C4-2B (cell line): ENCODE measurements at regions not wholly inside any gene's neighbourhood (a gene's known extent, or its start where the extent isn't known, plus 50 kb on each side); places are given as distances from the start of the nearest gene placed in this dataset.
"Not testable (repeated sequence)": the region's sequence is repeated elsewhere in the genome, so short reads cannot be mapped to it uniquely, and the experiment has no call there.

Experiments
- H3K27ac ChIP-seq: fragments of 450-650 bp; 2 replicates; pipeline ENCODE4 v1.5.1; 2017
- ZFX ChIP-seq: fragments of 450-650 bp; IDR thresholded peaks from 2 replicates; pipeline ENCODE4 v1.6.1; 2017
- TF ChIP-seq, protein P1 (sequence below): fragments of 450-650 bp; conservative IDR thresholded peaks from 2 replicates; pipeline ENCODE4 v1.5.1; 2017; ENCODE audit warnings: mild to moderate bottlenecking

DNA sequence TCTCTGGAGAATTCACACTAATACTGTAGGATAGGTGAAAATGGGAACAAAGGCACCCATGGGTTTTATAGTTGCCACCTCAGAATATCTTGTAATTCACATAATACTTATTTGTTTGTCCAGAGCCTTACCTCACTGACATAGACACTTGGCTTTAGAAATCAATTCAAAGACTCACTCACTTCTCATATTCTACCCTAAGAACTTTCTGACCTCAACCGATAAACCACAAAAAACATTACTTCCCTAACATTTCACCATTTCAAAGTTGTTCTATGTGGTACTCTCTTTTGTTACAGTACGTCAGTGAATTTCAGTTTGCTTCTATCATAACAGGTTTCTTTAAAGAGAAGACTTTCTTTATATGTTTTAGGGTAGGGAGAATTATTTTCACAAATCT is 359.3 kb downstream of the IGSF11 start:
- no peak overlapping the region for H3K27ac ChIP-seq
- no peak for TF ChIP-seq ZFX
- TF ChIP-seq, protein P1, sequence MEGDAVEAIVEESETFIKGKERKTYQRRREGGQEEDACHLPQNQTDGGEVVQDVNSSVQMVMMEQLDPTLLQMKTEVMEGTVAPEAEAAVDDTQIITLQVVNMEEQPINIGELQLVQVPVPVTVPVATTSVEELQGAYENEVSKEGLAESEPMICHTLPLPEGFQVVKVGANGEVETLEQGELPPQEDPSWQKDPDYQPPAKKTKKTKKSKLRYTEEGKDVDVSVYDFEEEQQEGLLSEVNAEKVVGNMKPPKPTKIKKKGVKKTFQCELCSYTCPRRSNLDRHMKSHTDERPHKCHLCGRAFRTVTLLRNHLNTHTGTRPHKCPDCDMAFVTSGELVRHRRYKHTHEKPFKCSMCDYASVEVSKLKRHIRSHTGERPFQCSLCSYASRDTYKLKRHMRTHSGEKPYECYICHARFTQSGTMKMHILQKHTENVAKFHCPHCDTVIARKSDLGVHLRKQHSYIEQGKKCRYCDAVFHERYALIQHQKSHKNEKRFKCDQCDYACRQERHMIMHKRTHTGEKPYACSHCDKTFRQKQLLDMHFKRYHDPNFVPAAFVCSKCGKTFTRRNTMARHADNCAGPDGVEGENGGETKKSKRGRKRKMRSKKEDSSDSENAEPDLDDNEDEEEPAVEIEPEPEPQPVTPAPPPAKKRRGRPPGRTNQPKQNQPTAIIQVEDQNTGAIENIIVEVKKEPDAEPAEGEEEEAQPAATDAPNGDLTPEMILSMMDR = no peak

DNA sequence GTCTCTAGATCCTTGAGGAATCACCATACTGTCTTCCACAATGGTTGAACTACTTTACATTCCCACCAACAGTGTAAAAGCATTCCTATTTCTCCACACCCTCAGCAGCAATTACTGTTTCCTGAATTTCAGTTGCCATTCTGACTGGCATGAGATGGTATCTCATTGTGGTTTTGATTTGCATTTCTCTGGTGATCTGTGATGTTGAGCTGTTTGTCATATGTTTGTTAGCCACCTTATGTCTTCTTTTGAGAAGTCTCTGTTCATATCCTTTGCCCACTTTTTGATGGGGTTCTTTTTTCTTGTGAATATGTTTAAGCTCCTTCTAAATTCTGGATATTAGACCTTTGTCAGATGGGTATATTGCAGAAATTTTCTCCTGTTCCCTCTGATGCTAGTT is 356.0 kb downstream of the IGSF11 start:
- not testable (repeated sequence) for H3K27ac ChIP-seq

DNA sequence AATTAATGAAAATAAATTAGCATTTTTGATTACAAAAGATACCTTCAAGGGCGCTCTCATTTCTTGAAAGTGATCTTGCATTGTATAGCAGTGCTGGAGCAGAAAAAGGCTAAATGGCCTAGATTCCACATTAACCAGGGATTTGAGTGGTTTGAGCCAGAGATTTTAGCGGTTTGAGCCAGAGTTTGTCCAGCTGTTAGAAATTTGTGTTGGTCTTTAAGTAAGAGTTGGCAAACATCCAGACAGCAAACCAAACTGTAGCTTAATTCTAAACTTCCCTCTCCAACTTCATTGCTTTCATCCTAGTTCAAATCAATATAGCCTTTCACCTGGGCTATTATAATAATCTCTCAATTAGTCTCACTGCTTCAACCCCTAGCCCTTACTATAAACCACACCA is 351.7 kb downstream of the IGSF11 start:
- no peak overlapping the region for H3K27ac ChIP-seq
- TF ChIP-seq ZFX = no peak
- TF ChIP-seq, protein P1 = no peak

DNA sequence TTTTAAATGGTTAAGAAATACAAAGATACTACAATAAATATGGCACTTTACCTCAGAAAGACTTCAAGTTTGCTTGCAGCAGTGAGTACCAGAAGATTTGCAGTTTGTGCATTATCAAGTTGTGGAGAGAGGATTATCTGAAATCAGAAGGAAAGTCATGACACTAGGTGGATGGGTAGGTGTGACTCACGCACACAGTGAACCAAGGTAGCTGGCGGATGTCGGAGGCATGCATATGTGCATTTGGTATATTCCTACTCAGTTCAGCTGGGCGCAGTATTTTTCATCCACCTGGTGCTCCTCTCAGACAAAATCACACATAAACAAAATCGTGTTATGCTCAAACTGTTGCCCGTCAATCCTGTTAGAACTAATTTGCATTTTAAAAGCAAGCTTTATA is 351.0 kb downstream of the IGSF11 start:
- H3K27ac ChIP-seq = no peak overlapping the region
- TF ChIP-seq, protein P1 = no peak
- no peak for TF ChIP-seq ZFX

DNA sequence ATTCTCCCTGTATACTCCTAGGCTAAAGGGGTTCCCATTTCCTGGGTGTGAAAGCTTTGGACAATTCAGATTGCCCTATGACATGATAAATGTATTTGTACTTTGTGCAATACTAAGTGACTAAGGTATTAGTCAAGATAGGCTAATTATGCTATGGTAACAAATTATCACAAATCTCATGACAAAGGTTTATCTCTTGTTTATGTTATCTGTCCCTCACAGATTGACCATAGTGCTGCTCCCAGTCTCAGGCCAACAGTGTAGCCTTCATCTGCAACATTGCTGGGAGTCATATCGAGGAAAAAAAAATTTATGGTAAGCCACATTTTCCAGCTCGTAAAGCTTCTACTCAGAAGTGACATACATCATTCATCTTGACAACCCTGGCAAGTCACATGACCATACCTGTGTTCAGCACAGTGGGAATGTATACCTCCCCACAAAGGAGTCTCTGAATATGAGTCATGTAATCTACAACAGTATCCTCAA is 346.2 kb downstream of the IGSF11 start:
- no peak for TF ChIP-seq ZFX
- TF ChIP-seq, protein P1 = no peak

DNA sequence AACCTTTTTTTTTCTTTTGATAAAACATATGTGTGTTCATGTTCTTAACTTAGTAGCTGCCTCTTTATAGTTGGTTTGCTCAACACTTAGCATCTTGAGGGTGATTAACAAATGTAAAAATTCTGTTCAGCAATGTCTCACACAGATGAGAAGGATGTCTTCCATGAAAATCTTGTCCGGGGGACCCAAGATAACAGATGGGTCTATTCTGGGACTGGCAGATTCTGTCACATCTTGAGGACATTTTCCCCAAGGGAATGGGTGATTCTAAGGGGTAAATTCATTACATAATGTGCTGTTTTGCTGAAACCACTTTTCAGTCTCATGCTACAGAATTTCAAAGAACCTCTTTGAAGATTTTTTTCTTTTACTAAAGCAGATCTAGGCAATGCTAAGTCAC is 342.2 kb downstream of the IGSF11 start:
- H3K27ac ChIP-seq = no peak overlapping the region

More for the DNA sequence above, 346.2 kb downstream of the IGSF11 start:
- no peak overlapping the region for H3K27ac ChIP-seq

DNA sequence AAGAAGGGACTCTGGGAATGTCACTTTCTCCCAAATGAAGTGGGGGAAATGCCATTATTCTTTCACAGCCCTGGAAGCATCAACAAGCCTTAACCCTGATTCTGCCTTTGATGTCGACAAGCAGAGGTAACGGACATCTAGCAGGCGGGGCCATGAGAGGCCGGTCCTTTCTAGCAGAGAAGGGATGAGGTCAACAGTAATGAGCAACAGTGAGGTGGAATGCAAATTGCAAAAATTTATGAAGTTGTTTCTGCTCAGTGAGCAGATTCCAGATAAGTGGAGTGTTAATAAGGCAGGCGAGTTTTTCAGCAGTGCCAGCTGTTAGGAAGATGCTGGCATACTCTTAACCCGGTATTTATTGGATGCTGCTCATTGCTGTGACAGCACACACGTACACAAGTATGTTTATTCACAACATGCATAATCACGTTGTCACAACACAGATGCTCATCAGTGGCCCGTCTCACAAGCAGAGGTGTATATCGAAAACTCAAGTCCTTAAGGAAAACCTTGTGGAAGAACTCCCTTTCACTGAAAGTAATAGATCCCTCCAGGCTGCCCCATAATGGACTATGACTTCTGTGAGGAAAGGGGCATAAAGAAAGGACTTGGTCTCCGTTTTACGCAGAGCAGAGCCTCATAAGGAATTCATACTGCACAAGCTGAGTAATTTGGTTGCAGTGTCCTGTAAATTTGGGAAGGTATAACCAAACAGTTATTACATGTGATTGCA is 329.0 kb downstream of the IGSF11 start:
- H3K27ac ChIP-seq = no peak overlapping the region
- TF ChIP-seq ZFX = no peak
- TF ChIP-seq, protein P1 = peak; percentile 29

More for the DNA sequence above, 342.2 kb downstream of the IGSF11 start:
- TF ChIP-seq, protein P1 = no peak
- TF ChIP-seq ZFX = no peak

DNA sequence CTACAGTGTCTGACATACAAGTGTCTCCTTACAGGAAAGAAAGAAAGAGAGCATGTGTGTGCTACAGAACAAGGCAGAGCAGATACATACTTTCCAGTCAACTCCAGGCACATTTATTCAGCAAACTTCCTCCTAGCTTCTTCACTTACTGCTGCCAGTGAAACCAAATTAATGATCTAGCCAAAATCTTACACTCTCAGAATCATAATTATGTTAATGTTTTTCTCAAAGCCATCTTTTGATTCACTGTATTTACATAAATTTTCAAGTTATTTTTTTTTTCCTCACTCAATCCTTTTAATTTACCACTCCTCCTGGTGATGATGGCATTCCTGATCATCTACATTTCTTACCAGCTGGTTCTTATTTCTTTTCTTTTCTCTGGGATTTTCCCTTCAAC is 326.7 kb downstream of the IGSF11 start:
- H3K27ac ChIP-seq = no peak overlapping the region
- TF ChIP-seq, protein P1 = no peak
- no peak for TF ChIP-seq ZFX
